IMR-90 (cell line): ENCODE measurements at regions not wholly inside any gene's neighbourhood (a gene's known extent, or its start where the extent isn't known, plus 50 kb on each side); places are given as distances from the start of the nearest gene placed in this dataset.

ENCODE experiments used
- ATAC-seq: fragments of 200-7000 bp; cut with Tn5 transposase; 2 replicates; pipeline ENCODE4 v1.9.1; 2020; ENCODE audit warnings: low read depth, mild to moderate bottlenecking, moderate library complexity
- BruUV-seq: library from RNA; stranded (reverse); fragments of 400-500 nt; replicated peaks from 2 replicates; lab custom pipeline; 2021; lab: Mats Ljungman, UMichigan
- CTCF ChIA-PET: fragments of 300-600 bp; formaldehyde crosslinking; extraction: SDS; loops from one replicate; lab custom pipeline; 2021; ENCODE audit warnings: antibody characterized with exemption; lab: Yijun Ruan, JAX
- POLR2A ChIA-PET: fragments of 300-600 bp; sonication (Branson Sonifier 250); formaldehyde crosslinking; loops from one replicate; lab custom pipeline; 2022; ENCODE audit warnings: antibody characterized with exemption; ENCODE audit not compliant: unreplicated experiment; lab: Charles Lee
- DNase-seq: peaks from one replicate; pipeline ENCODE4 v3.0.0; 2013
- H2AFZ ChIP-seq: replicated peaks from 2 replicates; pipeline ENCODE3; 2013; ENCODE audit warnings: low read length, mild to moderate bottlenecking; ENCODE audit not compliant: poor library complexity
- H2AK5ac ChIP-seq: 2 replicates; pipeline ENCODE4 v1.6.1; 2013; ENCODE audit warnings: low read depth, low read length, inconsistent platforms
- H2AK9ac ChIP-seq: replicated peaks from 2 replicates; pipeline ENCODE3; 2013; ENCODE audit warnings: mild to moderate bottlenecking, low read depth, low read length, moderate library complexity; ENCODE audit not compliant: poor library complexity
- H2BK120ac ChIP-seq: 2 replicates; pipeline ENCODE4 v1.6.1; 2013; ENCODE audit warnings: low read depth, low read length, inconsistent platforms
- H2BK15ac ChIP-seq: 3 replicates; pipeline ENCODE4 v1.6.1; 2013; ENCODE audit warnings: low read depth, low read length, inconsistent platforms
- H2BK20ac ChIP-seq: 2 replicates; pipeline ENCODE4 v1.6.1; 2013; ENCODE audit warnings: low read depth, mild to moderate bottlenecking, inconsistent platforms, low read length, moderate library complexity
- H2BK5ac ChIP-seq: 2 replicates; pipeline ENCODE4 v1.6.1; 2013; ENCODE audit warnings: mild to moderate bottlenecking, low read depth, low read length, inconsistent platforms; ENCODE audit not compliant: poor library complexity, severe bottlenecking
- H3K14ac ChIP-seq: replicated peaks from 2 replicates; pipeline ENCODE4 v1.6.1; 2013; ENCODE audit warnings: low read depth, low read length, inconsistent platforms
- H3K18ac ChIP-seq: 2 replicates; pipeline ENCODE4 v1.6.1; 2013; ENCODE audit warnings: low read depth, low read length, control low read depth
- H3K23ac ChIP-seq: 2 replicates; pipeline ENCODE4 v1.6.1; 2013; ENCODE audit warnings: low read depth, low read length, inconsistent platforms
- H3K27ac ChIP-seq: 2 replicates; pipeline ENCODE4 v1.5.1; 2013; ENCODE audit warnings: mild to moderate bottlenecking, control low read depth, low read length; ENCODE audit not compliant: insufficient read depth
- H3K27me3 ChIP-seq: 2 replicates; pipeline ENCODE4 v1.6.1; 2013; ENCODE audit warnings: low read length; ENCODE audit not compliant: control insufficient read depth, insufficient read depth
- H3K36me3 ChIP-seq: 2 replicates; pipeline ENCODE4 v1.6.1; 2013; ENCODE audit warnings: low read length, mixed read lengths; ENCODE audit not compliant: control insufficient read depth, insufficient read depth
- H3K4ac ChIP-seq: 2 replicates; pipeline ENCODE4 v1.6.1; 2013; ENCODE audit warnings: low read depth, low read length, inconsistent platforms
- H3K4me1 ChIP-seq: 2 replicates; pipeline ENCODE4 v1.6.1; 2013; ENCODE audit warnings: low read length, mixed read lengths; ENCODE audit not compliant: control insufficient read depth, insufficient read depth
- H3K4me2 ChIP-seq: 2 replicates; pipeline ENCODE4 v1.6.1; 2013; ENCODE audit warnings: low read depth, mild to moderate bottlenecking, control low read depth, low read length, moderate library complexity
- H3K4me3 ChIP-seq: 2 replicates; pipeline ENCODE4 v1.5.1; 2013; ENCODE audit warnings: low read depth, mild to moderate bottlenecking, control low read depth, low read length, moderate library complexity; ENCODE audit not compliant: insufficient read depth
- H3K56ac ChIP-seq: 2 replicates; pipeline ENCODE4 v1.6.1; 2013; ENCODE audit warnings: low read length, inconsistent platforms; ENCODE audit not compliant: insufficient read depth; ENCODE audit errors: extremely low read depth
- H3K79me1 ChIP-seq, 2 experiments: 2 replicates each; pipeline ENCODE4 v1.6.1; 2013; ENCODE audit warnings: low read length in 2 of 2, inconsistent platforms in 1 of 2, low read depth in 1 of 2
- H3K9ac ChIP-seq: 2 replicates; pipeline ENCODE4 v1.6.1; 2013; ENCODE audit warnings: low read depth, low read length, control low read depth
- H3K9me1 ChIP-seq: 2 replicates; pipeline ENCODE4 v1.6.1; 2013; ENCODE audit warnings: low read length, inconsistent platforms; ENCODE audit not compliant: insufficient read depth
- H3K9me3 ChIP-seq: 2 replicates; pipeline ENCODE4 v1.6.1; 2013; ENCODE audit warnings: low read length; ENCODE audit not compliant: control insufficient read depth, insufficient read depth
- H4K20me1 ChIP-seq: 2 replicates; pipeline ENCODE4 v1.6.1; 2013; ENCODE audit warnings: low read length, inconsistent platforms; ENCODE audit not compliant: insufficient read depth
- H4K5ac ChIP-seq: 2 replicates; pipeline ENCODE4 v1.6.1; 2013; ENCODE audit warnings: mild to moderate bottlenecking, low read depth, low read length, control low read depth
- H4K8ac ChIP-seq, 2 experiments: 2 replicates each; pipeline ENCODE4 v1.6.1; 2013; ENCODE audit warnings: low read depth in 2 of 2, low read length in 2 of 2, control low read depth in 1 of 2, inconsistent platforms in 1 of 2
- H4K91ac ChIP-seq: 2 replicates; pipeline ENCODE4 v1.6.1; 2013; ENCODE audit warnings: low read depth, low read length, inconsistent platforms; ENCODE audit not compliant: insufficient read depth
- MAZ ChIP-seq: IDR thresholded peaks from 2 replicates; pipeline ENCODE4 v1.6.1; 2012; ENCODE audit warnings: low read depth, mild to moderate bottlenecking, low read length, improper control_type of control experiment, moderate library complexity, borderline replicate concordance
- WGBS, 2 experiments: methylation state at CpG; one replicate each; pipeline versions ENCODE4 v1.1.5 to v1.1.7; 2013; ENCODE audit warnings: missing lambda C conversion rate in 2 of 2; ENCODE audit not compliant: insufficient read length in 1 of 2; ENCODE audit errors: extremely low coverage in 2 of 2; 5-methylcytosine and 5-hydroxymethylcytosine counted together
- dilution Hi-C: fragments of 300-500 bp; cut with HindIII; formaldehyde crosslinking; loops from one replicate; pipeline ENCODE4 v1.14.3; 2018; ENCODE audit warnings: low sequenced_read_pairs; ENCODE audit not compliant: unreplicated experiment
- in situ Hi-C: fragments of 300-500 bp; cut with MboI; formaldehyde crosslinking; loops from 3 replicates; pipeline ENCODE4 v1.14.3; 2019; ENCODE audit warnings: low sequenced_read_pairs, inconsistent platforms, mixed read lengths
- intact Hi-C: fragments of 100-400 bp; cut with micrococcal nuclease; formaldehyde crosslinking; loops from 2 replicates; pipeline ENCODE4 v1.10.0; 2022

DNA sequence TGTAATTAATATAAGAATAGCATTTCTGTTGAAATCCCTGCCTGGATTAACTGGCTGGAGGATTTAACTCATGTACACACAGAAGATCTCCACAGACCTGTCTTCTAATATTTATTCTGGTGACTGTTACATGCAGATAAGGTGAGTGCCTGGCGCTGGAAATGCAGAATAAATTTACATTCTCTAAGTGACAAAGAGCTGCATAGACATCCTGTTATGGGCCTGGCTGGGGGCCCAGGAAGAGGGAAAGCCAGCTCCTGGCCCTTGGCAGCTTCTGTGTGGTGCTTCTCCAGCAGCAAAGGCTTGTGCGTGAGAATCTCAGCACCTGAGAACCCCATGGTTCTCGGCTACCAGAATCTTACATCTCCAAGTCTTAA, 446.6 kb downstream of the PTPRU start:
- dilution Hi-C loops (no loop called here), in situ Hi-C loops (no loop called here), intact Hi-C loops (no loop called here)
- H3K27me3 ChIP-seq: no peaks in the 10 kb centered on the region
- TF ChIP-seq MAZ: no peak
- no CpG with 5 or more reads among the region's 3 CpGs for WGBS, 2 experiments
- no peak overlapping the region for H2AFZ ChIP-seq
- no peak overlapping the region for H3K4me3 ChIP-seq
- ChIA-PET POLR2A (interaction anchor here (0.5 kb wide), 1 partner anchor 1040 kb away, joined by 5 read pairs; no protein-coding TSS in a partner anchor), CTCF (no interaction called here)
- BruUV-seq: no TSS peak
- no peaks in the 10 kb centered on the region for H3K9me3 ChIP-seq
- H2BK15ac ChIP-seq: no peak overlapping the region
- no peak overlapping the region for H2BK5ac ChIP-seq
- no peak overlapping the region for H4K8ac ChIP-seq
- no peak overlapping the region for H3K23ac ChIP-seq
- no peak overlapping the region for H2BK120ac ChIP-seq
- H4K91ac ChIP-seq: no peak overlapping the region
- no peak overlapping the region for H3K27ac ChIP-seq
- no peak overlapping the region for H3K14ac ChIP-seq
- H4K20me1 ChIP-seq: no peaks in the 10 kb centered on the region
- peak; percentile 28 for DNase-seq
- H2AK5ac ChIP-seq: no peak overlapping the region
- H2AK9ac ChIP-seq: no peak overlapping the region
- H4K5ac ChIP-seq: no peak overlapping the region
- H3K4me1 ChIP-seq: peaks cover 6% of the 10 kb centered on the region
- no peaks in the 10 kb centered on the region for H3K36me3 ChIP-seq
- 0 out of 2 replicates have a peak, but pooled peaks cover 4% of the 10 kb centered on the region for H3K9me1 ChIP-seq
- no peak overlapping the region for H3K9ac ChIP-seq
- H3K4ac ChIP-seq: no peak overlapping the region
- no peaks in the 10 kb centered on the region for H3K79me1 ChIP-seq
- no peak overlapping the region for H2BK20ac ChIP-seq
- no peak overlapping the region for H3K4me2 ChIP-seq
- H3K56ac ChIP-seq: no peak overlapping the region
- no peak overlapping the region for H3K18ac ChIP-seq
- ATAC-seq: no peak
